Activated naive CD8-positive, alpha-beta T cell treated with anti-CD3 and anti-CD28 coated beads, Interleukin-2, amount 10 ng/mL, durations not matched to agents 7 days and 5 days (primary cell): ENCODE measurements at regions not wholly inside any gene's neighbourhood (a gene's known extent, or its start where the extent isn't known, plus 50 kb on each side); places are given as distances from the start of the nearest gene placed in this dataset.
"Not testable (repeated sequence)": the region's sequence is repeated elsewhere in the genome, so short reads cannot be mapped to it uniquely, and the experiment has no call there.

Source experiments
- ATAC-seq: fragments of 150-1000 bp; cut with Tn5 transposase; one replicate; pipeline ENCODE4 v1.10.0; 2021; ENCODE audit warnings: low read depth, moderate library complexity
- POLR2A ChIA-PET: fragments of 350-600 bp; sonication (Branson Sonifier 250); formaldehyde crosslinking; loops from one replicate; lab custom pipeline; 2021; ENCODE audit warnings: antibody characterized with exemption; lab: Charles Lee
- DNase-seq: peaks from one replicate; pipeline ENCODE4 v3.0.0; 2021
- H3K27ac Mint-ChIP-seq: one replicate; pipeline ENCODE4 v1.8.0; 2022; ENCODE audit warnings: mild to moderate bottlenecking, mixed read lengths
- H3K27me3 Mint-ChIP-seq: one replicate; pipeline ENCODE4 v1.8.0; 2022; ENCODE audit warnings: mild to moderate bottlenecking, moderate library complexity, mixed read lengths
- H3K36me3 Mint-ChIP-seq: one replicate; pipeline ENCODE4 v1.8.0; 2021; ENCODE audit warnings: mild to moderate bottlenecking, mixed read lengths
- H3K4me1 Mint-ChIP-seq: one replicate; pipeline ENCODE4 v1.8.0; 2021; ENCODE audit warnings: mixed read lengths
- H3K4me3 Mint-ChIP-seq: one replicate; pipeline ENCODE4 v1.8.0; 2022; ENCODE audit warnings: mild to moderate bottlenecking, moderate library complexity, mixed read lengths
- H3K9me3 Mint-ChIP-seq: one replicate; pipeline ENCODE4 v1.8.0; 2021; ENCODE audit warnings: mixed read lengths

- no peaks in the 10 kb centered on the region for H3K36me3 Mint-ChIP-seq
- peaks cover 7% of the 10 kb centered on the region for H3K4me1 Mint-ChIP-seq
- H3K9me3 Mint-ChIP-seq, result no peaks in the 10 kb centered on the region
- ATAC-seq (no peak), DNase-seq (no peak)
- H3K4me3 Mint-ChIP-seq, result no peak overlapping the region
- no peak overlapping the region for H3K27ac Mint-ChIP-seq
- POLR2A ChIA-PET, result no interaction called here
- H3K27me3 Mint-ChIP-seq, result peaks cover 3% of the 10 kb centered on the region
Measured at GRCh38 chr5:36444582-36445418, 143.1 kb upstream of the RANBP3L start.

GRCh38 chr5:36447776-36448175, 146.1 kb upstream of the RANBP3L start:
- Mint-ChIP-seq H3K27ac (no peak overlapping the region), H3K9me3 (no peaks in the 10 kb centered on the region), H3K27me3 (peaks cover 4% of the 10 kb centered on the region), H3K4me3 (no peak overlapping the region), H3K4me1 (peaks cover under 1% of the 10 kb centered on the region), H3K36me3 (no peaks in the 10 kb centered on the region)
- ATAC-seq (no peak), DNase-seq (no peak)
- POLR2A ChIA-PET, result no interaction called here

GRCh38 chr5:36450229-36451014, 148.7 kb upstream of the RANBP3L start:
- Mint-ChIP-seq H3K9me3 (no peaks in the 10 kb centered on the region), H3K4me1 (no peaks in the 10 kb centered on the region), H3K27ac (no peak overlapping the region), H3K27me3 (peaks cover 7% of the 10 kb centered on the region), H3K36me3 (no peaks in the 10 kb centered on the region), H3K4me3 (no peak overlapping the region)
- no peak for ATAC-seq
- POLR2A ChIA-PET, result no interaction called here
- DNase-seq, result no peak

- H3K36me3 Mint-ChIP-seq, result no peaks in the 10 kb centered on the region
- peaks cover 7% of the 10 kb centered on the region for H3K27me3 Mint-ChIP-seq
- H3K4me3 Mint-ChIP-seq, result no peak overlapping the region
- ATAC-seq (no peak), DNase-seq (no peak)
- POLR2A ChIA-PET, result no interaction called here
- no peaks in the 10 kb centered on the region for H3K4me1 Mint-ChIP-seq
- H3K9me3 Mint-ChIP-seq, result no peaks in the 10 kb centered on the region
- H3K27ac Mint-ChIP-seq, result no peak overlapping the region
Measured at GRCh38 chr5:36452424-36453006, 150.8 kb upstream of the RANBP3L start.

- no peak overlapping the region for H3K4me3 Mint-ChIP-seq
- ATAC-seq, result no peak
- H3K27me3 Mint-ChIP-seq, result peaks cover 19% of the 10 kb centered on the region
- POLR2A ChIA-PET, result no interaction called here
- H3K36me3 Mint-ChIP-seq, result no peaks in the 10 kb centered on the region
- no peak for DNase-seq
- peaks cover 2% of the 10 kb centered on the region for H3K4me1 Mint-ChIP-seq
- no peaks in the 10 kb centered on the region for H3K9me3 Mint-ChIP-seq
- no peak overlapping the region for H3K27ac Mint-ChIP-seq
Measured at GRCh38 chr5:36457511-36458270, 148.7 kb upstream of the SLC1A3 start.

- H3K27ac Mint-ChIP-seq, result no peak overlapping the region
- H3K4me3 Mint-ChIP-seq, result no peak overlapping the region
- DNase-seq (no peak), ATAC-seq (no peak)
- H3K36me3 Mint-ChIP-seq, result no peaks in the 10 kb centered on the region
- H3K9me3 Mint-ChIP-seq, result no peaks in the 10 kb centered on the region
- peaks cover 21% of the 10 kb centered on the region for H3K27me3 Mint-ChIP-seq
- POLR2A ChIA-PET, result no interaction called here
- peaks cover 2% of the 10 kb centered on the region for H3K4me1 Mint-ChIP-seq
Measured at GRCh38 chr5:36458746-36459145, 147.7 kb upstream of the SLC1A3 start.

- POLR2A ChIA-PET, result no interaction called here
- Mint-ChIP-seq H3K4me3 (no peak overlapping the region), H3K36me3 (no peaks in the 10 kb centered on the region), H3K27me3 (peaks cover 21% of the 10 kb centered on the region), H3K27ac (no peak overlapping the region), H3K9me3 (no peaks in the 10 kb centered on the region), H3K4me1 (peaks cover 2% of the 10 kb centered on the region)
- DNase-seq, result no peak
- no peak for ATAC-seq
Measured at GRCh38 chr5:36459176-36460135, 146.9 kb upstream of the SLC1A3 start.

GRCh38 chr5:36462295-36463021, 143.9 kb upstream of the SLC1A3 start:
- no peaks in the 10 kb centered on the region for H3K36me3 Mint-ChIP-seq
- no peak overlapping the region for H3K4me3 Mint-ChIP-seq
- POLR2A ChIA-PET, result interaction anchor here (0.5 kb wide), 1 partner anchor 310 kb away, joined by 3 read pairs; no protein-coding TSS in a partner anchor
- H3K27me3 Mint-ChIP-seq, result peaks cover 28% of the 10 kb centered on the region
- no peak overlapping the region for H3K27ac Mint-ChIP-seq
- no peak for ATAC-seq
- H3K4me1 Mint-ChIP-seq, result peaks cover 2% of the 10 kb centered on the region
- no peak for DNase-seq
- H3K9me3 Mint-ChIP-seq, result no peaks in the 10 kb centered on the region

- DNase-seq, H3K4me1 Mint-ChIP-seq, POLR2A ChIA-PET, H3K36me3 Mint-ChIP-seq, H3K4me3 Mint-ChIP-seq, H3K27ac Mint-ChIP-seq, ATAC-seq, H3K9me3 Mint-ChIP-seq, H3K27me3 Mint-ChIP-seq: not testable (repeated sequence)
Measured at GRCh38 chr5:36475942-36476341, 130.5 kb upstream of the SLC1A3 start.

GRCh38 chr5:36478646-36479317, 127.6 kb upstream of the SLC1A3 start:
- Mint-ChIP-seq H3K27ac (no peak overlapping the region), H3K4me3 (no peak overlapping the region), H3K9me3 (peaks cover 7% of the 10 kb centered on the region), H3K36me3 (no peaks in the 10 kb centered on the region), H3K4me1 (no peaks in the 10 kb centered on the region), H3K27me3 (no peaks in the 10 kb centered on the region)
- POLR2A ChIA-PET, result no interaction called here
- no peak for ATAC-seq
- DNase-seq, result no peak

GRCh38 chr5:36481454-36482120, 124.8 kb upstream of the SLC1A3 start:
- no peaks in the 10 kb centered on the region for H3K36me3 Mint-ChIP-seq
- POLR2A ChIA-PET, result no interaction called here
- H3K4me1 Mint-ChIP-seq, result no peaks in the 10 kb centered on the region
- ATAC-seq (no peak), DNase-seq (no peak)
- H3K27me3 Mint-ChIP-seq, result no peaks in the 10 kb centered on the region
- H3K27ac Mint-ChIP-seq, result no peak overlapping the region
- H3K9me3 Mint-ChIP-seq, result no peaks in the 10 kb centered on the region
- no peak overlapping the region for H3K4me3 Mint-ChIP-seq
